ENCODE measurements at regions not wholly inside any gene's neighbourhood (a gene's known extent, or its start where the extent isn't known, plus 50 kb on each side); places are given as distances from the start of the nearest gene placed in this dataset.
"Not testable (repeated sequence)": the region's sequence is repeated elsewhere in the genome, so short reads cannot be mapped to it uniquely, and the experiment has no call there.

DNA sequence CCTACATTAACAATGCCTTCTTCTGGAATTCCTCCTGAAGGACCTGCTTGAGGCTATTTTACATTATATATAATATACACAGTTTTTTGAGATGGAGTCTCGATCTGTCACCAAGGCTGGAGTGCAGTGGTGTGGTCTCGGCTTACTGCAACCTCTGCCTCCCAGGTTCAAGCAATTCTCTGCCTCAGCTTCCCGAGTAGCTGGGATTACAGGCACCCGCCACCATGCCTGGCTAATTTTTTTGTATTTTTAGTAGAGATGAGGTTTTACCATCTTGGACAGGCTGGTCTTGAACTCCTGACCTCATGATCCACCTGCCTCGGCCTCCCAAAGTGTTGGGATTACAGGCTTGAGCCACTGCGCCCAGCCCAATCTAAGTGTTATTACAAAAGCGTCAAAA, 71.9 kb upstream of the PRR23C start:
- not testable (repeated sequence) for DNase-seq

DNA sequence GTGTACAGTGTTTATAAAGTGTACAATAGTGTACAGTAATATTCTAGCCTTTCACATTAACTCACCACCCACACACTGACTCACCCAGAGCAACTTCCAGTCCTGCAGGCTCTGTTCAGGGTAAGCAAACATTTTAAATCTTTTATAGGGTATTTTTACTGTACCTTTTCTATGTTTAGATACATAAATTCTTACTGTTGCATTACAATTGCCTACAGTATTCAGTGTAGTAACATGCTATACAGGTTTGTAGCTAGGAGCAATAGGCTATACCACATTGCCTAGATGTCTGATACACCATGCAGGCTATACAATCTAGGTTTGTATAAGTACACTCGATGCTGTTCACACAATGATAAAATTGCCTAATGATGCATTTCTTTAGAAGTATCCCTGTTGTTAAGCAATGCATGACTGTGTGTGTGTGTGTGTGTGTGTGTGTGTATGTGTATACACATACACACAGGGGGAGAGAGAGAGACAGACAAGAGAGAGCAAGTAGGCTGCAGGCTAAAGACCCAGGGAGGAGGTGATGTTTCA, 72.5 kb upstream of the PRR23C start:
- DNase-seq, result no peak

DNA sequence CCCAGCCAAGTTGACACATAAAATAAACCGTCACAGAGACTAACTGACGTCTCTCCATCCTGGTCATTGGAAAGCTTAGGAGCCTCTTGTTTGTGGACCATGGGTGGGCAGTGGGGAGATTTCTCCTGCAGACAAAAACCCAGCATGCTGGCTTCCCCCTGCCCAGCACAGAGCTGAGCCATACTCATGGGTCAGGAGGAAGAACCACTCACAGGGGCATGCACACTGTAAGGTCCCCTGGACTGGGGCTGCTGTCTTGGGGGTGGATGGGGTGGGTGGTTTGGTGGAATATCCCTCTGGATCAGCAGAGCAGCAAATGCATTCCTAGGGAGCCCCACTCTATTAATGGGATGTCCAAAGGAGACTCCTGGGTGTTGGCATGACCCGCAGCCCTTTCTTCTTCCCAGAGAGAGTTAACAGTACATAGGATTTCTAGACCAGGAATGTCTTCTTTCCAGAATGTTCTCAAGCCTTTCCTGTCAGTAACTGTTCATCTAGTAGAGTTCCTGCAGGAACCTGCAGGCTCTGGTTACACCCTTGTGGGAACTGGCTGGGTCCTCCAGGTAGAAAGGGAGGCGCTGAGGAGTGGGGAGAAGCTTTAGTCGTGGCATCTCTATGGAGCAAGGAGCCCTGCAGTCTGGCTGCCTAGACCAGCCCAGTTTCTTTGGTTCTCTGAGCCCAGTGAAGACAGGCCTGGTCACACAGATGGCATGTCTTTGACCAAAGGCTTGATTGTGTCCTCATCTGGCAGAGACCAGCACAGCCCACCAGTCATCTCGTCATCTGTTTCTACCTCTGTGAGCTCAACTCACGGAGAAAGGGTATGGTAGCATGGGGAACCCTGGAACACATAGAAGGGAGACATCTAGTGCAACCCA, 73.4 kb upstream of the PRR23C start:
- DNase-seq, result no peak

DNA sequence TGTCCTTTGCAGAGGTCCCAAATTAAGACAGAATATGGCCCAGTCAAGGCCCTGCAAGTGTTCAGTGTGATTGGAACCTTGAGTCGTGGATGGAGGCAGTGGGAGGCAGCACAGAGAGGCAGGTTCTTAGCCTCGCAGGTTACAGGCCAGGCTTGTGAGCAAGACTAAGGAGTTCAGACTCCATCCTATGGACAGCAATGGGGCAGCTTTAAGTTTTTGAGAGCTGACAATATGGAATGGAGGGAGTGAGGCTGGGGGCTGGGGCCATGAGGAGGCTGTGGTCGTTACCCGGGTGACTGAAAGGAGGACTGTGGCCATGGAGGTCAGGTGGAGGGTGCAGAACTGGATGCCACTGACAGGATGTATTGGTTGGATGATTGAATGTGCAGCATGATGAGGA, 74.1 kb upstream of the PRR23C start:
- no peak for DNase-seq

DNA sequence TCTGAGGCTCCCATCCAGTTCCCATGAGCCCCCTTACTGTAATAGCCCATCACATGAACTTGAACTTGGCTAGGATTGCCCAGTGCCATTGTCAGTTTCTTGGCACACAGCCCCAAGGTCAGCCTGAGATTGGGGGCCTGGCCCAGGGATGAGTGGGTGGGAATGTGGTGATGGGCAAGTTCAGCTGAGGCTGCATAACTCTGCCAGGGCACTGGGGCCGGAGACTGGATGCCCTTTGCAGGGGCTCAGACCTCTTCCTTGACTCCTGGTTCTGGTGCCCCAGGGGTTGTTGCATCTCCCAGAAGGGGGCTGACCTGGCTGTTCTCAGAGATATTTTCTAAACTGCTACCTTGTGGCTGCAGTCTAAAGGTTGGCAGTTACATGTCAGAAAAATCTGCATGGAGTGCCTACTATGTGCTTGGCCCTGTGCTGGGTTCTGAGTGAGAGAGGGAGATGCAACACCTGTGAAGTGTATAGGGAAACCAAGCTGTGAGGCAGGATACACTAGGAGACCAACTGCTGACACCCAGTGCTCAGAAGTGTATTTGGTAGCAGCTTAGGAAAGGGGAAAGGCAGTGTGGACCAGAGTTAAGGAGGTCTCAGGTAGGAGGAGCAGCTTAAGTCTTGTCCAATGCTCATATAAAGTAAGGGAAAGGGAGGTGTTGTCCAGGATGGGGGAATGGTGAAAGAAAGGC, 74.8 kb upstream of the PRR23C start:
- DNase-seq, result no peak

DNA sequence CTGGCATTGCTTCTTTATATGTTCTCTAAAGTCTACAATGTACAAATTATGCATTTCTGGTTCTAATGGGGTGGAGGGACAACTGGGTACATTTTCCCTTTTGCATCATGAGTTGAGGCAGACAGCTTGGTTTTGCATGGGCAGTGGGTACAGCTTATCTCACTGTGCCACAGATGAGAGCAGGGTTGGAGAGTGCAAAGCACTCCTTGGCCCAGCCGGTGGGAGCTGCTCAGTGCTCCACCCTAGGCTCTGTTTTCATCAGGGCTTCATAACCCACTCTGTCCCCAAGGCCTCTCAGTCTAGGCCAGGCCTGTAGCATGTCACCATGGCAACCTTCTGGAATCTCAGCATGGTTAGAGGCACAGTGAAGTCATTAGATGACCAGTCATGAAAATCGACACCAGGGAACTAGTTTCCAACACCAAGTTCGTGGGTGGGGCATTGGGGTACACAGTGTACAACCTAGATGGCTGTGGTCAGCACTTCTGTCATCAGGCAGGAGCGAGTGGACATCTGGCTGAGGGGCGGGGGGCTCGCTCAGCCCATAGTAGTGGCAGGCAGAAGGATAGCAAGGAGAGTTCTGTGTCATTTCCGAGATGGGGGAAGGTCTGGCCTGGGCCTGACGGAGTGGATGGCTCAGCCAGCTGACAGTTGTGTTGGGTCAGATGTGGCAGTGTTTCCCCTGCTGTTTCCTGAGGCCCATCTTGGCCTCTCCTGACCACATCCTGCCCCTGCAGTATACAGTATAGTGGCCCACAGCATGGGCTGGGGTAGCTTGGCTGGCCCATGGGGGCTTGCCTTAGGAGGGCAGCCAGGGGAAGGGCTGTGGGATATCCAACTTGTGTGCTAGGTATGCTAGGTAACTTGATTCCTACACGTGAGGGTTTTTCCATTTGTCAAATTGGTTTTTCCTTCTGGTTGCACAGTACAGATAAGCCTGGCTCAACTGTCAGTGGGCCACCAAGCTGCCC, 75.7 kb upstream of the PRR23C start:
- no peak for DNase-seq

DNA sequence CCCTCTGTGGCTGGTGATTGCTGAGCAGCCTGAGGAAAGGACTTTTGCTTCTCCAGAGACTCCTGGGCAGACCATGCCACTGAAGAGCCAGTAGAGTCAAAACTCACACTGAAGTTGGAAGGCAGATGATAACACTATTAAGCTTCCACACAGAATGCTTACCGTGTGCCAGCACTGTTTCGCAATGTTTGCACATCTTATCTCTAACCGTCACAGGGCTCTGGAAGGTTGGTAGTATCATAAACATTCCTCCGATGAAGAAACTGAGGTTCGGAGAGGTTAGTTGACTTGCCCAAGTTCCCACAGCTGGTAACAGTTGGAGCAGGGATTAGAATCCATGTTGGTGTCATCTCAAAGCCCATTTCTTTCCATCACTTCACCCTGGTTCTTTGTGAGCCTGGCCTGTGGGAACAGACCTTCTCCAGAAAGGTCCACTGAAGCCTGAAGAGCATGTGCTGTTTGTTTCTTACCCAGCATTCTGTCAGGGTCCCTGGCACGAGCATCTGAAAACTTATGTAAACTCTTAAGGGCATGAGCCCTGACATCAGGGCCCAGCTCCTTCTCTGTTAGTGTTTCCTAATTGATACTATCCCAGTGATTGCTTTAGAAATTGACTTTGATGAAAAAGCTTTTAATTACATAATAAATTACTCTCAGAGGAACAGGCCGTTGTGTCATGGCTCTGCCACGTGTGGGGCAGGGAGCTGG, 77.0 kb upstream of the PRR23C start:
- no peak for DNase-seq

DNA sequence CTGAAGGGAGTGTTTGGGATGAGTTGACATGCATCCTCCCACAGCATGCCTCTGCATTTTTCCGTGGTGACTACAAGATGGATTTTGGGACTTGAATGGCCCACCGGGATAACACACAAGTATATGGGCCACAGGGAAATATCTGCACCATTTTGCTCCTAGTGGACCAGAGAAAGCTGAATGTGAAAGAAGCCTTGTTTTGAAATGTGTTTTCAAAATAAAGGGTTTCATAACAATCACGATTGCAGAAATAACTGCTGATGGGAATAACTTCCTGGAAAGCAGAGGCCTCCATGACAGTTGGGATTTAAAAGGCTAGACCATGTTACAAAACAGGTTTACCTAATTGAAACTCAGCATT, 77.5 kb upstream of the PRR23C start:
- DNase-seq, result no peak

DNA sequence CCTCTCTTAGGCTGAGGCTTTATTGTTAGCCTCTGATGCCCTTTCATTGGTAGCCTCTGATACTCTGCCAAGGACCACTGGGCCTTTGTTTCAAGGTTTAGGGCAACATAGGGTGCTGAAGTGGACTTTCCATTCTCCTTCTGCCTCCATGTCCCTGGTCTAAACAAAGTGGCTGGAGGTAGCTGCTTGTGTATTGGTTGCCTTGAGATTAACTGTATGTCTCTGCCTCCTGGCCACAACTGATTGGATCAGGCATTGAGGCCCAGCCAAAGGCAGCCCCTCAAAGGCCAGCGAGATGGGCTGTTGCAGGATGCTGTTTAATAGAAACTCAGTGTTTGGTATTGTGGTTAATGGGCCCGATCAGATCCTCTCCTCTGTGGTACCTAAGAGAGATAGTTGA, 77.9 kb upstream of the PRR23C start:
- DNase-seq, result no peak

DNA sequence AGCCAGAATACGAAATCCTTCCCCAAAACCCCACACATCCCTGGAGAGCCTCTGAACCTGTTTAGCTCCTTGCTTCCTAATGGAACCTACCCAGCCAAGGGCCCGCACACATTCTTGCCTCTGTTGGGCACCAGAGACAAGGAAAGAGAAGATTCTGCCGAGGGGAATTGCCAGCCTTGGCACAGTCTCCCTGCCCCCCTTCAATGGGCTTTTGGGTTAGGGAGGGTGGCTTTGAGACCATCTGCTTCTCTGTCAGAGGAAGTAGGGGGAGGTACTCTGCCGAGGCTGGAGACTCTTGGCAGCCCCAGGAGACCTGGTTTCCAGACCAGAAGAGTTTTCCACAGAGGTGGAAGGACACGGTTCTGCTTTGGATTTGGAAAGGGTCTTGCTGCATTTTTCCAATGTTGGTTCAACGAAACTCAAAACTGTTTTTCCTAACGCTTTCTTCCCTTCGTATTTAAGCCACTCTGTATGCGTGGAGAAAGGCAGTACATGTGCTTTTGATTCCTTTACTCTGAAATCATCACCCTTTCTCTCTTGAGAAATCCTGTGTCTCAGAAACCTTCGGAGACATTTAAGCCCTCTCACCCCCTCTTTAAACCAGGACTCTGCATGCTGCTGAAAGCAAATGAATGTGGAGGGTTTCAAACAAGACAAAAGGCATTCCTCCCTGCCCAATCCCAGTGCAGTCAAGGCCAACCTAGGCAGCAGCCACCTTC, 78.8 kb upstream of the PRR23C start:
- DNase-seq, result no peak

DNA sequence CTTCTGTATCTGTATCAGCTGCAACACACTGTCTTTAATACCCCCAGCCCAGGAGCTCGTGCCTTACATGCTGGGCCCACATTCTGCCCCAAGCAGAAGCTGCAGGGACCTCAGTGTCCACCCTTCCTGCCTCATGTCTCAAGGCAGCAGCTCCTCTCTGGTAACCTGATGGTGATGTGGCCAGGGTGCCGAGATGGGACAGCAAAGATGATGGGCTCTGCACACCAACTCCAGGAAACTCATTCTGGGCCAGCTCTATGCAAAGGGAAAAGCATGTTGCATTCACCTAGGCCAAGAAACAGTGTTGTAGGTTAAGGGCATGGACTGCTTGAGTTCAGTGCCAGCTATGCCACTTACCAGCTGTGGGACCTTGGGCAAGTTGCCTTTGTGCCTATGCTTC, 79.5 kb upstream of the PRR23C start:
- no peak for DNase-seq

DNA sequence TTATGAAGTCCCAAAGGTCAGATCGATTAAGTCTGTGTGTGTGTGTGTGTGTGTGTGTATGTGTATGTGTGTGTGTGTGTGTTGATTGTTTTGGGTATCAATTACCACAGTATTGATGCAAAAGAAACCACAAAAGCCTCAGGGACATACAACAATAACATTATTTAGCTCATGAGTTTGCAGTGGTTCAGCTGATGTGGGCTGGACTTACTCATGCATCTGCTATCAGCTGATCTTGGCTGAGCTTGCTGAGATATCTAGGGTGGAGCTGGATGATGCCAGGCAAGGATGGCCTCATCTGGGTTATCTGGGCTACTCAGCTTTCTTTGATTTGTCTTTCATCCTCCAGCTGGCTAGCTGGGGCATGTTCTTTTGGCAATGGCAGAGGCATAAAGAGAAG, 82.4 kb upstream of the PRR23C start:
- DNase-seq, result no peak

DNA sequence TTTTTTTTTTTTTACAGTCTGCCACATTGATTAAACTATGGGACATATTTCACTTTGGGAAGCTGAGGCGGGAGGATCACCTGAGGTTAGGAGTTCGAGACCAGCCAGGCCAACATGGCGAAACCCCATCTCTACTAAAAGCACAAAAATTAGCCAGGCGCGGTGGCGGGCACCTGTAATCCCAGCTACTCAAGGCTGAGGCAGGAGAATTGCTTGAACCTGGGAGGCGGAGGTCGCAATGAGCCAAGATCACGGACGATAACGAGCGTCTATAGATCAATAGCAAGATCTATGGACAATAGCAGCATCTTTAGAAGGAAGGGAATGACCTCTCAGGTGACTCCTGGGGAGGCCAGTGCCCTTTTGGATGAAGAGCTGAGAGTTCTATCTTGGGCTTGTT, 82.9 kb upstream of the PRR23C start:
- DNase-seq, result not testable (repeated sequence)

DNA sequence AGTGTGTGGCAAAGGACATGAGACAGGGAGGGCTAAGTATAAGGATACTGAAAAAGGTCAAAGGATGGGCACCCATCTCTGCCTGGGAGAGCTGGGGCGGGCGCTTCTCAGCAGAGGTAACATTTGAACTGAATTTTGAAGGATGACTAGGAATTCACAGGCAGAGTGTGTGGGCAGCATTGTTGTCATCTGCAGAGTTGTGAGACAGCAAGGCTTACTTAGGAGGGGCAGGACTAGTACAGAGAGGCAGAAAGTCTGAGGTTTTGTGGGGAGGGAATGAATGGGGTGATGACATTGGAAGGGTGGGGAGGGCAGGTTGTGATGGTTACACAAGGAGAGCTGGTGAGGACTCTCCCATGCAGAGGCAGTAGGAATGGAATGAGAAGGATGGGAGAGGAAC, 84.1 kb upstream of the PRR23C start:
- DNase-seq, result no peak

DNA sequence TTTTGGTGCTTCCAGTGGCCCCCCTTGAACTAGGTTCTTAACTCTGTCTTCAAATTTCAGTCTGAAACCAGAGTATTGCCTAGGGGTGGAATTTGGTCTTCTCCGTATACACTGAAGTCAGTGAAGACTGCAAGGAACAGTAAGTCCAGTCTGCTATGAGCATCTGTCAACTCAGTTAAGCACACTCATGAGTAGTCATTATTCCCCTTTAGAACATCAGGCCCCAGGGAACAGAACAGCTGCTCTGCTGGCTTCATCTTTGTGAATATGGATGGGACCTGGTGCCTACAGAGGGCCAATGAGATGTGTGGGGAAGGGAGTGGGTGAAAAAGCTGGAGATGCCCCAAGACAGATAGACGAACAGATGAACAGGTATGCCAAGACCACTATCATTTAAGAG, 85.2 kb upstream of the PRR23C start:
- DNase-seq, result no peak

DNA sequence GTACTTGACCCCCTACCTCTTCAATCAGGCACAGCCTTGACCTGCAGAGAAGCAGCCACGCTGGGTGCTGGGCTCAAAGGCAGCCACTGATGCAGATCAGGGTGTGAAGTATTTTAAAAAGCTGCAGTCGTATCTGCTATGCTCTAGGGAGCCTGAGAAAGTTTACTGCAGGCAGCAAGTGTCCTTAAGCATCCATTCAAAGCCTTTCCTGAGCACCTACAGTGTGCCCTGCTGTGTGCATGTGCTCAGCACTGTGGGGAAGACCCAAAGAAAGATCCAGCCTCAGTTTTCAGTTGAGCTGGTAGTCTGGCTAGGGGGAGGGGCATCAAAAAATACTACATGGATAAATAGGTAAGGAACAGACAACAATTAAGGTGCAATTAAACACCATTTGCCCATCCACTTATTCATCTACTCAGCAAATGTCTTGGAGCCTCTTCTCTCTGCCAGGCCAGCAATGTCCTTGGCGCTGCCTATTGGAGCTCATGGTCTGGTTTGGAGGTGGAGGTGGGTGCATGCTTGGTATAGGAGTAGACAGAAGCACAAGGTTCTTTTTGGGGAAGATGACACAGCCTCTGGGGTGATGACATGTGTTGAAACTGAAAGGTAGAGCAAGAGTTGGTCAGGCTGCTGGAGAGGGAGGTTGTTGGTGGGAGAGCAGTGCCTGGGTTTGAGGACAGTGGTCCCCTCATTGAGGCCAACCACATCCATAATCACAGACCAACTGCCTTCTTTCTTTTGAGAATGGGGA, 85.9 kb upstream of the PRR23C start:
- no peak for DNase-seq

DNA sequence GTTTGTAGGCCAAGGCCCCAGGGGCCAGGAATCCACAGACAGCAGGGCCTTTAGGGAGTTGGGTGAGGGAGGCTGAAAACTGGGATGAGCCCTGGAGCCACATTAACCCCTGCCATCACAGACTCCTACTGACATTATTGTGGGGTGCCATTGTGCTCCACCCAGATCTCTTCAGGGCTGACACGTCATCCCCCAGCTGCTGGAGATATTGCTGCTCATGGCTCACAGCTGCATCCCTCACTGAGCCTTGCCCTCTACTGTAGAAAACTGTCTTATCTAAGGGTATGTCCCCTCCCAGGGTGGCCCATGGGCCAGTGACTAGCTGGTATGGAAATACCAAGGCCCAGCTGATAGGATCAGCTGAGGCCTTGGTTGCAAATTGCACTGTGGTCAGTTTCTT, 87.3 kb upstream of the PRR23C start:
- DNase-seq, result no peak

DNA sequence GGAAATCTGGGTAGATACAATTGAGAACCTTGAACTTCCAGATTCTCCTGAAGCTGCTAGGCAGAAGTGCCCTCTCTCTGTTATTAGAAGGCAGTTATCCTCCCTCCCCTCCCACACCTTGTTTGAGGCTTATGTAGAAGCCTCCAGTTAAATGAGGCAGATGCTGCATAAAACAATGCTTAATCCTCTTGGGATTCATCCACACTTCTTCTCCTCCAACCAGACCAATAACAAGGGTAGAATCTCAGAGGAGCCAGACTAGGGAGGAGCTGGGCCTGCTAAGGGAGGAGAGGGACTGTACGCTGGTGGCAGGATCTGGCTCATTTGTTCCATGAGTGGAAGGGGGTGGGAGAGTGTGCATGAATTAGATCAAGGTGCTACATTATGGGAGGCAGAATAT, 88.3 kb upstream of the PRR23C start:
- no peak for DNase-seq

DNA sequence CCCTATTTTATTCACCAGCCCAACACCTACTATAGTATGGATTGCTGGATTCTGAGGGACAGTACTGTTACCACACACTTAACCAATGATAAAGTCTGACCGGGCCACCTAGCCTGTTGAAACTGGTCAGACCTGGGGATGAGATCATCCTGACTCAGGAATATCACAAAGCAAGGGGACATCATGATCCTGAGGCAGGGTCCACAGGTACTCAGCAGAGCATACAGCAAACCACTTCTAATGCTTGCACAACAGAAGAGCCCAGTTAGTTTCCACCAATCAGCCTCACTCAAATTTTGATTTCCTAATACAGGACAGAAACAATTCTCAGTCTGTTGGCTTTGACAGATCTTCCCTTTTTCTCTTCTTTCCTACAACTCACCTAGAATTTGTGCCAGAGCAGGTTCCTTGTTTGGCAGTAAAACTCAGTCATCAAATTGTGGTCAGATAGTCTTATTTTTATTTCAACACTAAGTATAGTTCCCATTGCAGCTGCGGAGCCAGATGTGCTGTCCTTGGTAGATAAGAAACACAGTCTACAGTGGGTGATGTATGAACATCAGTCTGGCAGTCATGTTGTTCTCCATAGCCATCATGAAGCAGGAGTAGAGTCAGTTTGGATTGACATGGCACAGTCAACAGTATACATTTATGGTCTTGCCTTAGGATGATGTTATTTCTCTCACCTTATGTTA, 90.1 kb upstream of the PRR23C start:
- DNase-seq, result no peak

DNA sequence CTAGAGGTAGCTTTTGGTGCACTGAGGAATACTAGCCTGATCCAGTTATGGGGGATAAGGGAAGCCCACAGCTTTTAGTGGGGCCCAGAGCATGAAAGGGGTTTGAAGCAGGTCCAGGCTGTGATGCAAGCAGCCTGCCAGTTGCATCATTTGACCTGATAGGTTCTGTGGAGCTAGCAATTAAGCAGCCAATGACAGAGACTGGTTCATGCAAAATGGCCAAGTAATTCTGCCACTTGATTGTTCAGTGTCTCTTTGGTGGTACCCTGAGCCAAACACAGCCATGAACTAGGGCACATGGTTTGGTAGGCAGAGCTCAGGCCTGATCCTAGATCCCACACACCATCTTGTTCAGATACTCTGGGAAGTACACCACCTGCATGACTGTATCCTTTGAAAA, 91.0 kb upstream of the PRR23C start:
- no peak for DNase-seq

Measured in activated effector memory CD4-positive, alpha-beta T cell treated with Interleukin-2 at 50 U/mL for 16 hours (primary cell).